Stimulated activated CD8-positive, alpha-beta memory T cell treated with anti-CD3 and anti-CD28 coated beads, Interleukin-15, amount 100 ng/mL, for 48 hours (primary cell): ENCODE measurements at regions not wholly inside any gene's neighbourhood (a gene's known extent, or its start where the extent isn't known, plus 50 kb on each side); places are given as distances from the start of the nearest gene placed in this dataset.
"Not testable (repeated sequence)": the region's sequence is repeated elsewhere in the genome, so short reads cannot be mapped to it uniquely, and the experiment has no call there.

Experiments
- DNase-seq, 2 donors: peaks; one replicate each; pipeline ENCODE4 v3.0.0-alpha.2; 2020; ENCODE audit warnings: low read depth in 2 of 2

DNA sequence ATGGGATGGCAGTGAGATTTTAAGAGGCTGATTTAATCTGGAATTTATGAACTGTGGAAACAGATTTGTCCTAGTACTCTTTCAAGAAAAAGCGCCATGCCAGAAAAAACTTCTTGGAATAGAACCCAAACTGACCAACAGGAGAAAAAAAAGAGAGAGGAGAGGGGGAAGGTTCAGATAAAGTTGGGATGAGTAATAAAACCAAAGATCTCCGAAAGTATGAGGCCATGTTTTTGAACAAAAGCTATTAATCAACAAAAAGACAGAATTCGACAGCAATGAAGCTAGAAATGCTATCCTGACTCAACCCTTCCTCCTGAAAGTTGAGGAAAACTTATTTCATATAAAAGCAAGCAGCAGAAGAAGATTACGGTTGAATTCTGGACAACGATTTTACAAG lies 135.5 kb downstream of the CEMIP2 start:
- DNase-seq, result no peak

DNA sequence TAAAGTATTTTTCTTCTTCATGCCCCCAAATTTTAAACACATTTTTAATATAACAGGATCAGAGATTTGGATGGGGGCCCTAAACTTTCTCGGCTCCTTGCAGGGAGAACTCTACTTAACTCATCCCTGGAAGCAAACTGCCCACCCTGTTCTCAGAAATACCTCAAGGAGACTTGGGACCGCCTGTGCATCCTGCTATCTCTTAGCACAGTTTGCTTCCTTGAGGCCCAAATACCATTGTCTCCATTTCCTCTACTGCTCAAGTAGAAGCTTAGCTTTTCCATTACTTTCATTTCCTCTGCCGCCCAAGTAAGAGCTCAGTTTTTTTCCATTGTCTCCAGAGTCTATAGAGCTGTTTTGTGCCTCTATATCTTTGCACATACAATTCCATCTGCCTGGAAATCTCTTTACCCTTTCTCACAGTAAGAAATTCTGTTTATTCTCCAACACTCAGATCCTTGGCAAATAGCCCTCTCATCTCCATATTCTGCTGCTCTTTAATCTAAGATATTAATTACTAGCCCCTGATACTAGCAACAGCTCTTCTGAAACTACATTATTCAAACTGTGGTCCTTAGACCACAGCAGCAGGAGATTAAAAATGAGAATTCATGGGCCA lies 137.8 kb downstream of the CEMIP2 start:
- DNase-seq, result no peak

DNA sequence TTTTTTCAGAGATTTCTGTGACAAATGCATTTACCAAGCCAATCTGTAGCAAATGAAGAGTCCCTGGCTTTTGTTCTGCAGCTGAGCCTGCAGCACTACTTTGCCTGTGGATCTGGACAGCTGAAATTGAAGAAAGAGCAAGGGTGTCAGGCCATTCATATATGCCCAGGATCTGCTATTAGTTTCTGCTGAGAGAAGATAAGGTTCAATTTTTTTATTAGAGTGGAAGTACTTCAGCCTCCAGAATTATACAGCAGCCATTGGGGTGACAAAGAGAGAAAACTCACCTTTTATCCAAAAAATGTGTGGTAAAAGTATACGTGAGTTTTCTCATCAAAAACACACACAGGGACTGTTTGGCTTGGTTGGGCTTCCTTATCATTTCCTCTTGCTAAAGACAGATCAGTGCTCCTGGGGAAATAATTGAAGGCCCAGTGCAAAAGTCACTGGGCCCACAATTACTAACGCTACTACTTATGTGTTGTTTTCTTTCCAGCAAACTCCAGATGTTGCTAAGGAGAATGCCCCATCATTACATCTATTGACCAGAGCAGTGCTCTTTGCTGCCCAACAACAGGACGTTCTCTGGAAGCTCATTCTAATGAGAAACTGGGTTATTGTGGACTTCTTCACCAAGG lies 138.6 kb downstream of the CEMIP2 start:
- no peak for DNase-seq

DNA sequence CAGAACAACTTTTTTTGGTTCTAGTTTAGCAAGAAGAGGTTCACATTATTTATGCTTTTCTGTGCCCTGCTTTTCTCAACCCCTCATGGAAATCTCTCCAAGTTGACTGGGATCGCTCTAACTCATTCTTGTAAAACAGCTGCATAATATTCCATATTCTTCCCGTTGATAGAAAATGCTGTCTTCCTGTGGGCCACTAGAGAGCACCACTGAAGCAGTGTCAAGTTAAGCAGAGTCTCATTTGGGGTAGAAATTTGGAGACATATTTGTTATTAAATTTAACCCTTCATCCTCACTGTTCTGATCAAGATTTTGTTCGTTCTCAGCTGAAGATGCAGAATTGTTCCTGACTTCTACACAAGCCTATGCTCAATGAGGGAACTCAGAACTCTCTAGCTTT lies 140.1 kb downstream of the CEMIP2 start:
- no peak for DNase-seq

DNA sequence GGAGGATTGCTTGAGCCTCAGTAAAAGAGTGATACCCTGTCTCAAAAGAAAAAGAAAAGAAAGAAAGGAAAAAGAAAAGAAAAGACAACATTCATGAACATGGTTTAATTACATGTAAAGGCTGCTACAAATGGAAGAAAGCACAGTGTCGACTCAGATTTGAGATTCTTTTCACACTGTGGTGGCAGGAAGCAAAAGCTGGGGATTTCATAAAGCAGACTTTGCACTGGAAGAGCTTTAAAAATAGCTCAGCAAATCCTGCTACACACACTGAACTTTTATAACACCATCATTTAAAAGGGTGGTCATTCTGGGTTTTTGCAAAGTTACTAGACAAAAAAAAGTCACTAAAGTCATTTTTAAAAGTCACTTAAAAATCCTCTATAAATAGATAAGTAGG lies 140.8 kb downstream of the CEMIP2 start:
- no peak for DNase-seq

DNA sequence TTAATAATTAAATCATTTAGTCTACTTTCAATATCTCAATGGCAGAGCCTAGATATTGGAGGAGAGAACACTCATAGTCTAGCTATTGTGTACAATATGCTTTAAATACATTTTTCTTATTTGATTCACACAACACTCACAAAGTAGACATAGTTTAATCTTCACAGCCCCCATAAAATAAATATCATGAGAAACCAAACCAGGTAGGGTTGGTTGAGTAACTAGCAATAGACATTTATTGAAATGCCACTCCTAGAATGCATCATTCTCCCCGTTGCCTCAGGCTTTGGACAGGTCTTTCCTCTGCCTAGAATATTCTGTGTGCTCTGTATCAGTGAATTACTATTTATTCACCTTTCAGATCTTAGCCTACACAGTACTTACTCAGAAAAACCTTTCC lies 141.9 kb downstream of the CEMIP2 start:
- DNase-seq, result no peak

DNA sequence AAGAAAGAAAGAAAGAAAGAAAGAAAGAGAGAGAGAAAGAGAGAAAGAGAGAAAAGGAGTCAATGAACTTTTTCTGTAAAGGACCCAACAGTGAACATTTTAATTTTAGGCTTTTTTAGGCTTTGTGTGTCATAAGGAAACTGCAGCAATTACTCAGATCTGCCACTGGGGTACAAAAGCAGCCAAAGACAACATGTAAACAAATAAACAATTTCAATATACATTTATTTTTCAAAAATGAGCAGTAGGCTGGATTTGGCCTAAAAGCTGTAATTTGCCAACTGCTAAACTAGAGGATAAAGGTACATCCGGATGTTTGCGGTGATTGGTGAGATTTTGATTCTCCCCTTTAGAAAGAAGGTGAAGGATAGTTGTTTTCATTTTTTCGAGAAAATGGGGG lies 143.6 kb downstream of the CEMIP2 start:
- no peak for DNase-seq

DNA sequence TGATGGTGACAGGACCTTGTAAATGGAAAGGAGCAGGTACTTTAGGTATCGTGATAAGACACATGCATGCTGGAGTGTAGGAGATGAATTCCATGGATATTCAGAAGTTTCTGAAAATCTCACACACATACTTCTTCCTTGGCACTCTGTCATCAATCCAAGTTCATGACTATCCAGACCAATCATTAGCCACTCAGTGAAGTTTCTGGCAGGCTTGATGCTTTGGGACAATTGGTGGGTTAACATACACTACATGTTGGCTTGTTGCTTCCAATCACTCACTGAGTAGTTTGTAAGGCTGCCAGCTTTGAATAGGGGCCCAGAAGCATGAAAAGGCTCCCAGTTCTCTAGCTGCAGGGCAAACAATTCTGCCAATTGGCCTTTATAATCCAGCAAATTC lies 147.6 kb downstream of the CEMIP2 start:
- no peak for DNase-seq

DNA sequence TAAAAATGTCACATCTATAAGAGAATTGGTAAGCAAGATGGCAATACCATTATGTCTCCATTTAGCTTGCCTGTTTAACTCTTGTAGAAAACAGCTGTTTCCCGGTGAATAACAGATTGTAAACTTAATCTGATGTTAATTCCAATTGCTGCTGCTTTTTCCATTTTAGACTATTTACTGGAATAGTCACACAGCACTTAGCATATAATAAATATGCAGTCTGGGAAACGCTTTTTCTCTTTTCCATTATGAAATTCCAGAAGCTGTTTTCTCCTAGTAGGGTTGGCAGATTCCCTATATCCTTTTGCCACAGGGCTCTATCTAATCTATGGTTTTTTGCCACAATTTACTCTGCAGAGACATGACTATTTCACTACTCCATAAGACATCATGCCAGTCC lies 148.0 kb downstream of the CEMIP2 start:
- DNase-seq, result no peak

DNA sequence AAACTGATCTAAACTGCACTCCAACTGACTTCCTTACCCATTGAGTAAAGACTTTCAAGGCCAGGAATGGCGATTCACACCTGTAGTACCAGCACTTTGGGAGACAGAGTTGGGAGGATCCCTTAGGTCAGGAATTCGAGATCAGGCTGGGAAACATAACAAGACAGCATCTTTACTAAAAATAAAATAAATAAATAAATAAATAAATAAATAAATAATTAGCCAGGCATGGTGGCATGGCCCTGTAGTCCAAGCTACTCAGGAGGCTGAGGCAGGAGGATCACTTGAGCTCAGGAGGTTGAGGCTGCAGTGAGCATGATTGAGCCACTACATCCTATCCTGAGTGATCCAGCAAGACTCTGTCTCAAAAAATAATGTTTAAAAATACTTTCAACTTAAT lies 148.4 kb downstream of the CEMIP2 start:
- DNase-seq, result no peak

DNA sequence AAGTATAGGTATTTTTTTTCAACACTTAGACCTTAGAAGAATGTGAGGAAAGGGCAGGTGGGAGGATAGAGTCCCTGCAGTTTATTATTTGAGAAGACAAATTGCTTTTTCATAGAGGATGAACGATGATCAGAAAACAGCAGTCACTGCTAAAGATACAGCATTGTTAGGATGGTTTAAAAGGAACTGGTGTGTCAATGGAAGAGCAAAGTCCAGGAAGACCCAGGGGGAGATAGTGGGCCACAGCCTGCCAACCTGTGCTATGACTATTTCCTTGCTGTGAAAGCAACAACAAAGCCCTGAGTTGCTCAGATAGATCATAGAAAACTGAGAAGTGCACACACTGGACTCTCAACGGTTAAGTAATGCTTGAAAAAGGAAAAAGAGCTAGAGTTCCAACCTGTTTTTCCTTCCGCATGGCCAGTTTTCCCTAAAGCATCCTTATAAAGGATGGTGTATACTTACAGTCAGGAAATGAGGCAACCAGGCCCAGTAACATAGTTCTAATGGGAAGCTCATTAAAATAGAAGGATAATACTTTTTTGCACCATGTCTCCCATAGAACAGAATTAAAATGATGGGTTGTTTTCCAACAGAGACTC lies 153.8 kb downstream of the CEMIP2 start:
- DNase-seq, result no peak

DNA sequence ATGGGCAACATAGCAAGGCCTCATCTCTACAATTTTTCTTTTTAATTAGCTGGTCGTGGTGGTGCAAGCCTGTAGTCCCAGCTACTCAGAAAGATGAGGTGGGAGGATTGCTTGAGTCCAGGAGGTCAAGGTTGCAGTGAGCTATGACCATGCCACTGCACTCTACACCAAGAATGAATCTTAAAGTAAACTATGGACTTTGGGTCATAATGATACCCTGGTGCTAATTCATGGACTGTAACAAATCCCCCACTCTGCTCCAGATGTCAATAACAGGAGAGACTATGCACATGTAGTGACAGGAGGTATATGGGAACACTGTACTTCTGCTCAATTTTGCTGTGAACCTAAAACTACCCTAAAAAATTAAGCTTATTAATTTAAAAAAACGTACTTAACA lies 155.4 kb downstream of the CEMIP2 start:
- no peak for DNase-seq

DNA sequence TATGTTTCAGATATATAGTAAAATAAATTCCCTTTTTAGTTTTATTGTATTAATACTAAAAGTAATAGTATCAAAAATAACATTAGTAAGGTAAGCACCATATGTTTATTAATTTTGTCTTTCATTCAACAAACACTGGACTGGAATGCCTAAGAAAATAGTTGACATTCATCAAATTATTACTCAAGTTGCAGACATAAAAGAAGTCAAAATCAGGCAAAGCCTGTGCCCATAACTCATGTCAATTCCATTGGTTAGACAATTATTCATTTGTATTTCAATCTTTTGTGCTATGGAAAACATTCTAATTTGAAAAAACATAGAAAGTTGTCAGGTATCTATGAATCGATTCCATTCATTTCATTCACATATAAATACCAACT lies 158.9 kb downstream of the CEMIP2 start:
- DNase-seq, result no peak

DNA sequence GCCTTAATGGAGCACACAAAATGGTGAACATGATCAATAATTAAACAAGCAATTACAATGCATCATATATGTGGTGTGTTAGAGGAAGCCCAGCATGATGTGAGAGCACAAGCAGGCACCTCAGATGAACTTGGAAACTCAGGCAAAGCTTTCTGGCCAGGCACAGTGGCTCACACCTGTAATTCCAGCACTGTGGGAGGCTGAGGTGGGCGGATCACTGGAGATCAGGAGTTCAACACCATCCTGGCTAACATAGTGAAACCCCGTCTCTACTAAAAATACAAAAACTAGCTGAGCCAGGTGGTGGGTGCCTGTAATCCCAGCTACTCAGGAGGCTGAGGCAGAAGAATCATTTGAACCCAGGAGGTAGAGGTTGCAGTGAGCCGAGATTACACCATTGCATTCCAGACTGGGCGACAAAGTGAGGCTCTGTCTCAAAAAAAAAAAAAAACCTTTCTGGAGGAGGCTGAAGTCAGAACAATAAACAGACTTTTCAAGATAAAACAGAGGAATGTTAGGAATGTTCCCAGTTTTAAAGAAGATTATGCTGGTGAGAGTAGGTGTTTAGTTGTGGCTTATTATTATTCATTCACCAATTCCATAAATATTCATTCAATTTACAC lies 159.4 kb downstream of the CEMIP2 start:
- DNase-seq, result no peak

DNA sequence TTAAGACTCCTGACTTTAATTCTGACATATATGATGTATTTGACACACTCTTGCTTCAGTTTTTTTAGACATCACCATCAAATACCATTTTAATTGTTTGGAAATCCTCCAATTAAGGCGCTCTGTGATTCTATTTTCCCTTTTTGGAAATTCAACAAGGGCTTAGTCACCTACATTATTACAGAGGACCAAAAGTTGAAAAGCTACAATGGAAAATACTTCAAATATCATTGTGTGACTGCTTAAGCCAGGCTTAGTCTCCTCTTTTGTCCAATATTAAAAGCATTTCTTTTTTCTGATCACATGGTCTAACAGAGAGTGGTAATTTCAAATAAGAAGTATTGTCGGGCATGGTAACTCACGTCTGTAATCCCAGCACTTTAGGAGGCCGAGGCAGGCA lies 160.3 kb downstream of the CEMIP2 start:
- no peak for DNase-seq

DNA sequence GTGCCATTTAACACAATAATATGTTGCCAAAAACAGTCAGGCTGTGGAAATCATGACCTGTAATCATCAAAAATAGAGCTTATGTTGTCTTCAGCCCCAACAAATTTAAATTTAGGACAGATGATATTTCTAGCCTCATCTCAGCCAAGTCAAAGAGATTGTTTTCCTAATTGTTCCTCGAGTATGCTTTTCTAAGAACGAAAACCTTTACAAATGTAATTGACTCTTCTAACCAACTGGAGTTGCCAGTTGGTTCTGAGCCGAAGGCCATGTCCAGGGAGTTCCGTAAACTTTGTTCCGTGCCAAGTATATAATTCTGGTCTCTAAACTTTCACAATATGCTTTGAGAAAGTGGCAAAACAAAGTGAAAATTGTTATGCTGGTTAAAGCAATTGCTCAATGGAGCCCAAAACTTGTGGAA lies 160.8 kb downstream of the CEMIP2 start:
- DNase-seq, result no peak

DNA sequence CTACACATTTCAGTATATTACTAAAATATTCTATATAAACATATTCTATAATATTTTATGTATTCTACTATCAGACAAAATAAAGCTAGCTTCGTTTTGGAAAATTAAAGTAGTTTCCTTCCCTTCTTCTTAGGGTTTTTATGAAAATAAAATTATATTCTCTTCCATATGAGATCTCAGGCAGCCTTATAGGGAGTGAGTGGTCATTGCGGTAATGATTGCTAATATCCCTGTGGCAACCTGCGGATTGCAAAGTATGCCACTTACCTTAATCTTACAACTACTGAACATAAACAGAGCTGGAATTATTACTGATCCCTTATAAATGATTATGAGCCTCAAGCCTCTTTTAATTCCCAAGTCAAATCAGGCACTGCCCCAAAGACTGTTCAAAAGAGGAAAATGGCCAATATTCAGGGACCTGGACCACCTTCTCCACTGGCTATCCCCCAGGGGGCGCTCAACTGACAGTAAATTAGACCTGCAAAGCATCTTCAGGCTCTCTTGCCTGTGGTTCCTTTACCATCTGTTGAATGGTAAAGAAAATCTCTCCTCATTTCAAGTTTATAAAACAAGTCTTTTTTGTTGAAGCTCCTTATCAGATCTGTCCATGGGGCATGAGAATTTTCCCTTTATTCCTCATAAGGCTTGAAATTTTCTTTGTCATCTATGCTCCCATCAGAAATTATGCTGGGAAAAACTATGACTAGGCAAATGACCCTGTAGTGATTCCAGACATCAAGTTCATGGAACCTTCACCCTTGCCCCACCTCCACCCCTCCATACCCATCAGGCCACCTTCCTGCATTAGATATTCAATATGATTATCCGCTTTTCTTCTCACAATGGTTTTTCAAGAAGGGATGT lies 163.9 kb downstream of the CEMIP2 start:
- DNase-seq, result peak; percentile 45 to 53

DNA sequence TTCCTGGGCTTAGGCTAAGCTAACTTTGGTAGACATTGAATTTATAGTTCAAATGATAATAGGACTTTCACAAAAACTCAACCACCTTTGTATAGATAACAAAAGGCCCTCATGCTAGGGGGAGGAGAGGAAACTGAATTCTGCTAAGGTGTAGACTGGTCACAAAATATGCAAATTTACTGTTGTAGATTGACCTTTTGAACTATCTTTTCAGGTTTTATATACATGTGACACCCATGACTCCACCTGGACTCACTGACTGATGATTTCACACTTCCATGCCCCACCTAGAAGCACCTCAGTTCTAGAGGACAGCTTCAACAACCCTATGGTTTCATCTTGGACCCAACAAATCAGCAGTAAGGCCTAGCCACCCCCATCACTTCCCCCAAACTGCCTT lies 165.7 kb downstream of the CEMIP2 start:
- DNase-seq, result no peak

DNA sequence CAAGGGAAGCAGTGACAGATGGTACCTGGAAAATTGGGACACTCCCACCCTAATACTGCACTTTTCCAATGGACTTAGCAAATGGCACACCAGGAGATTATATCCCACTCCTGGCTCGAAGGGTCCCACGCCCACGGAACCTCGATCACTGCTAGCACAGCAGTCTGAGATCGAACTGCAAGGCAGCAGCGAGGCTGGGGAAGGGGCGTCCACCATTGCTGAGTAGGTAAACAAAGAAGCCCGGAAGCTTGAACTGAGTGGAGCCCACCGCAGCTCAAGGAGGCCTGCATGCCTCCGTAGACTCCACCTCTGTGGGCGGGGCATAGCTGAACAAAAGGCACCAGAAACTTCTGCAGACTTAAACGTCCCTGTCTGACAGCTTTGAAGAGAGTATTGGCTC lies 172.6 kb downstream of the CEMIP2 start:
- not testable (repeated sequence) for DNase-seq

DNA sequence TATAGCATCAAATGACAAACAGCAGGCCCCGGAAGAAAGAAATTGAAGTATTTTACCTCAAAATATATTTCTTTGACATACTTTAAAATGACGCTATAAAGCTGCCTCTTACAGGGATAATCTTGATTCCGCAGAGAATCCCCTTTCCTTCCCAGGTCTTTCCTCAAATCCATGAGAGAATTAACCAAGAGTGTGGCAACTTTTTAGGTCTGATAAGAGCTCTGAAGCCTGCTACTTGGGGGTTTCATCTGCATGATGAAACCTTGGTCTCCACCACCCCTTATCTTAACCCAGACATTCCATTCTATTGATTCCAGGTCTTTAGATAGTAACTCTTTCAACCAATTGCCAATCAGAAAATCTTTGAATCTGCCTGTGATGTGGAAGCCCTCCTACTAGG lies 173.8 kb downstream of the CEMIP2 start:
- no peak for DNase-seq

DNA sequence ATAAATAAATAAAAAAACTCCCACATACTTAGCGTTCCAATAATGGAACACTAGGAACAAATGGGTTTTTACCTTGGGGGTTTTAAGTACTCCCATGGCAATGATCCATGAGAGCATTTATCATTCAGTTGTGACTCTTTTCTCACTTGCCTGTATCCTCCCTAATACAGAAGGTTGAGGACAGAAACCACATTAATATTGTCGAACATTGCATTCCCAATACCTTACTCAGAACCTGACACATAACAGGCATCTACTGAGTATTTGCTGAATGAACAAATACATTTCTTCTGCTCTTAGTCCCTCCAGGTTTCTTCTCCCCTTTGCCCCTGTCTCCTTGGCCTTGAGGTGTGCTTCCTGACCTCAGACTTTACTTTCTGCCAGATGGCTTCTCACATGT lies 175.9 kb downstream of the CEMIP2 start:
- DNase-seq, result no peak

DNA sequence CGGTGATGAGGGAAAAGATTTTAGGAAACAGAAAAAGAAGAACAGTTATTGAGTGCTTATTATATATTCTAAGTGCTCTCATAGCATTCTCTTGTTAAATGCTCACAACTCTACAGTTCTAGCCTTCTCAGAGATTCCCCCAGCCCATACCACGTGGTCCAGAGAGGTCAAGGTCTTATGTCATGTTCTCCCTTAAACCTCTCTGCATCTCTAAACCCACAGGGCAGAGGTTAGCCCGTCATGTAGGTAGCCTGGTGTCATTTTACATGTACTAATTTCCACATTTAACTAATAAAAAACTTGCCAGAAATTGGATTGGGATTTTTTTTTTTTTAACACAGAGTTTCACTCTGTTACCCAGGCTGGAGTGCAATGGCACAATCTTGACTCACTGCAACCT lies 178.0 kb downstream of the CEMIP2 start:
- no peak for DNase-seq
